NCI-H187 (cell line): ENCODE measurements at regions not wholly inside any gene's neighbourhood (a gene's known extent, or its start where the extent isn't known, plus 50 kb on each side); places are given as distances from the start of the nearest gene placed in this dataset.

Experiments
- DNase-seq, 2 experiments: peaks; one replicate each; lab custom pipeline; 2025; lab: John Stamatoyannopoulos, UW

- DNase-seq, result no peak
Observed at GRCh38 chr5:173764332-173765028, 123.7 kb upstream of the CPEB4 start.

GRCh38 chr5:173765029-173765644, 123.0 kb upstream of the CPEB4 start:
- DNase-seq, result no peak

GRCh38 chr5:173765661-173766060, 122.5 kb upstream of the CPEB4 start:
- DNase-seq, result no peak

GRCh38 chr5:173767574-173768266, 120.4 kb upstream of the CPEB4 start:
- DNase-seq, result no peak

- DNase-seq, result no peak
Observed at GRCh38 chr5:173768267-173768806, 119.8 kb upstream of the CPEB4 start.

- no peak for DNase-seq
Observed at GRCh38 chr5:173768891-173769290, 119.3 kb upstream of the CPEB4 start.

- DNase-seq, result no peak
Observed at GRCh38 chr5:173770637-173771036, 117.5 kb upstream of the CPEB4 start.

GRCh38 chr5:173771121-173771724, 116.9 kb upstream of the CPEB4 start:
- no peak for DNase-seq

- DNase-seq, result no peak
Observed at GRCh38 chr5:173771725-173772383, 116.3 kb upstream of the CPEB4 start.

GRCh38 chr5:173772384-173773059, 115.6 kb upstream of the CPEB4 start:
- no peak for DNase-seq

GRCh38 chr5:173774271-173774761, 113.8 kb upstream of the CPEB4 start:
- DNase-seq, result no peak

- DNase-seq, result no peak
Observed at GRCh38 chr5:173775261-173776197, 112.6 kb upstream of the CPEB4 start.

GRCh38 chr5:173777149-173777548, 111.0 kb upstream of the CPEB4 start:
- no peak for DNase-seq

GRCh38 chr5:173777674-173778073, 110.5 kb upstream of the CPEB4 start:
- no peak for DNase-seq

GRCh38 chr5:173778152-173778782, 109.9 kb upstream of the CPEB4 start:
- DNase-seq, result no peak

- DNase-seq, result no peak
Observed at GRCh38 chr5:173778784-173779304, 109.3 kb upstream of the CPEB4 start.

GRCh38 chr5:173780235-173781234, 107.6 kb upstream of the CPEB4 start:
- DNase-seq, result no peak

- DNase-seq, result no peak
Observed at GRCh38 chr5:173781432-173781815, 106.7 kb upstream of the CPEB4 start.
